GM12892 (cell line): ENCODE measurements at regions not wholly inside any gene's neighbourhood (a gene's known extent, or its start where the extent isn't known, plus 50 kb on each side); places are given as distances from the start of the nearest gene placed in this dataset.

ENCODE experiments used
- DNase-seq: peaks from one replicate; pipeline ENCODE4 v3.0.0; 2011; ENCODE audit not compliant: insufficient read length
- FAIRE-seq: peaks from 2 replicates; lab custom pipeline; 2011; peaks lifted over from hg19 to GRCh38; lab: Jason Lieb, UNC
- POLR2A ChIP-seq: IDR thresholded peaks from 2 replicates; pipeline ENCODE4 v1.6.1; 2011; ENCODE audit warnings: low read depth, low read length, control low read depth
- POLR2AphosphoS5 ChIP-seq: IDR thresholded peaks from 2 replicates; pipeline ENCODE4 v1.6.1; 2011; ENCODE audit warnings: low read depth, low read length, control low read depth
- TAF1 ChIP-seq: IDR thresholded peaks from 2 replicates; pipeline ENCODE4 v1.6.1; 2011; ENCODE audit warnings: low read depth, mild to moderate bottlenecking, control low read depth, low read length, borderline replicate concordance

- TF ChIP-seq POLR2AphosphoS5: no peak
- no peak for TF ChIP-seq TAF1
- no peak for TF ChIP-seq POLR2A
- DNase-seq (no peak), FAIRE-seq (no peak)
Observed at GRCh38 chr3:117610156-117610555, 900.6 kb downstream of the TUSC7 start.

- TF ChIP-seq POLR2A (no peak), POLR2AphosphoS5 (no peak), TAF1 (no peak)
- no peak for FAIRE-seq
- no peak for DNase-seq
Observed at GRCh38 chr3:117611211-117611610, 901.6 kb downstream of the TUSC7 start.

- no peak for TF ChIP-seq POLR2A
- no peak for TF ChIP-seq POLR2AphosphoS5
- no peak for TF ChIP-seq TAF1
- DNase-seq (no peak), FAIRE-seq (no peak)
Observed at GRCh38 chr3:117616227-117616626, 906.6 kb downstream of the TUSC7 start.

GRCh38 chr3:117617906-117618305 is 908.3 kb downstream of the TUSC7 start:
- FAIRE-seq (no peak), DNase-seq (no peak)
- TF ChIP-seq POLR2AphosphoS5: no peak
- no peak for TF ChIP-seq TAF1
- TF ChIP-seq POLR2A: no peak

- DNase-seq: no peak
- no peak for FAIRE-seq
- TF ChIP-seq POLR2A (no peak), TAF1 (no peak), POLR2AphosphoS5 (no peak)
Observed at GRCh38 chr3:117618462-117618861, 908.9 kb downstream of the TUSC7 start.

- FAIRE-seq (no peak), DNase-seq (no peak)
- TF ChIP-seq POLR2AphosphoS5: no peak
- no peak for TF ChIP-seq TAF1
- no peak for TF ChIP-seq POLR2A
Observed at GRCh38 chr3:117619805-117620204, 910.2 kb downstream of the TUSC7 start.

- DNase-seq: no peak
Observed at GRCh38 chr3:117622171-117622841, 912.7 kb downstream of the TUSC7 start.

GRCh38 chr3:117624424-117624823 is 914.8 kb downstream of the TUSC7 start:
- FAIRE-seq: no peak

More at GRCh38 chr3:117622171-117622841, 912.7 kb downstream of the TUSC7 start:
- no peak for FAIRE-seq
- TF ChIP-seq POLR2A (no peak), POLR2AphosphoS5 (no peak), TAF1 (no peak)

GRCh38 chr3:117625174-117625573 is 915.6 kb downstream of the TUSC7 start:
- TF ChIP-seq POLR2A (no peak), TAF1 (no peak), POLR2AphosphoS5 (no peak)
- no peak for DNase-seq
- FAIRE-seq: no peak

More at GRCh38 chr3:117624424-117624823, 914.8 kb downstream of the TUSC7 start:
- TF ChIP-seq TAF1 (no peak), POLR2AphosphoS5 (no peak), POLR2A (no peak)
- no peak for DNase-seq

GRCh38 chr3:117626577-117626976 is 917.0 kb downstream of the TUSC7 start:
- FAIRE-seq (peak; percentile 24), DNase-seq (no peak)
- TF ChIP-seq POLR2A (no peak), TAF1 (no peak), POLR2AphosphoS5 (no peak)

- FAIRE-seq: no peak
- TF ChIP-seq POLR2AphosphoS5 (no peak), TAF1 (no peak), POLR2A (no peak)
- no peak for DNase-seq
Observed at GRCh38 chr3:117628823-117629291, 919.3 kb downstream of the TUSC7 start.

- no peak for FAIRE-seq
- TF ChIP-seq POLR2A: no peak
- no peak for TF ChIP-seq TAF1
- no peak for TF ChIP-seq POLR2AphosphoS5
- DNase-seq: no peak
Observed at GRCh38 chr3:117629505-117629904, 919.9 kb downstream of the TUSC7 start.

GRCh38 chr3:117630469-117630868 is 920.9 kb downstream of the TUSC7 start:
- no peak for TF ChIP-seq POLR2AphosphoS5
- DNase-seq: no peak
- no peak for FAIRE-seq
